GM23338 (cell line): ENCODE measurements at regions not wholly inside any gene's neighbourhood (a gene's known extent, or its start where the extent isn't known, plus 50 kb on each side); places are given as distances from the start of the nearest gene placed in this dataset.

Source experiments
- ATAC-seq: fragments of 200-7000 bp; cut with Tn5 transposase; 3 replicates; pipeline ENCODE4 v1.9.1; 2020
- DNase-seq: peaks from one replicate; pipeline ENCODE4 v3.0.0-alpha.2; 2015; ENCODE audit warnings: low spot score
- H2AFZ ChIP-seq: fragments of 200-600 bp; sonication (generic); 2 replicates; pipeline ENCODE4 v1.8.0; 2016; ENCODE audit warnings: antibody characterized with exemption, mild to moderate bottlenecking, moderate library complexity
- H3F3A ChIP-seq: fragments of 200-600 bp; sonication (generic); replicated peaks from 2 replicates; pipeline ENCODE4 v1.8.0; 2017; ENCODE audit warnings: antibody characterized with exemption, mixed run types, low read depth
- H3K27ac ChIP-seq: fragments of 200-600 bp; sonication (generic); 2 replicates; pipeline ENCODE4 v1.6.1; 2016; ENCODE audit warnings: low read depth
- H3K27me3 ChIP-seq: fragments of 200-600 bp; sonication (generic); 2 replicates; pipeline ENCODE4 v1.8.0; 2016; ENCODE audit warnings: mild to moderate bottlenecking, mixed run types, moderate library complexity; ENCODE audit not compliant: insufficient read depth
- H3K36me3 ChIP-seq: fragments of 200-600 bp; sonication (generic); 2 replicates; pipeline ENCODE4 v1.8.0; 2016; ENCODE audit warnings: mild to moderate bottlenecking; ENCODE audit not compliant: insufficient read depth
- H3K4me1 ChIP-seq: fragments of 200-600 bp; sonication (generic); 2 replicates; pipeline ENCODE4 v1.8.0; 2016; ENCODE audit warnings: mild to moderate bottlenecking, moderate library complexity; ENCODE audit not compliant: insufficient read depth
- H3K4me2 ChIP-seq: fragments of 200-600 bp; sonication (generic); 2 replicates; pipeline ENCODE4 v1.7.1; 2017; ENCODE audit warnings: mixed run types
- H3K4me3 ChIP-seq: fragments of 200-600 bp; sonication (generic); 2 replicates; pipeline ENCODE4 v1.6.1; 2016; ENCODE audit warnings: mixed run types
- H3K79me2 ChIP-seq: fragments of 200-600 bp; sonication (generic); replicated peaks from 2 replicates; pipeline ENCODE4 v1.8.0; 2017; ENCODE audit warnings: mild to moderate bottlenecking; ENCODE audit not compliant: insufficient read depth
- H3K9me2 ChIP-seq: fragments of 200-600 bp; sonication (generic); 2 replicates; pipeline ENCODE4 v1.8.0; 2017; ENCODE audit not compliant: insufficient read depth
- H4K20me1 ChIP-seq: fragments of 200-600 bp; sonication (generic); replicated peaks from 2 replicates; pipeline ENCODE4 v1.8.0; 2017; ENCODE audit warnings: mild to moderate bottlenecking; ENCODE audit not compliant: insufficient read depth
- H3K27ac Mint-ChIP-seq: 2 replicates; pipeline ENCODE4 v1.8.0; 2020; ENCODE audit warnings: inconsistent platforms, mild to moderate bottlenecking, moderate library complexity, mixed read lengths
- H3K27me3 Mint-ChIP-seq: 3 replicates; pipeline ENCODE4 v1.8.0; 2022; ENCODE audit warnings: low read depth, mild to moderate bottlenecking, moderate library complexity, mixed read lengths, inconsistent platforms; ENCODE audit not compliant: insufficient read depth, poor library complexity
- H3K36me3 Mint-ChIP-seq: 3 replicates; pipeline ENCODE4 v1.8.0; 2021; ENCODE audit warnings: low read depth, mild to moderate bottlenecking, inconsistent platforms, moderate library complexity, mixed read lengths
- H3K4me1 Mint-ChIP-seq: 3 replicates; pipeline ENCODE4 v1.8.0; 2020; ENCODE audit warnings: mild to moderate bottlenecking, inconsistent platforms, mixed read lengths
- H3K4me3 Mint-ChIP-seq: 3 replicates; pipeline ENCODE4 v1.8.0; 2021; ENCODE audit warnings: moderate library complexity, mild to moderate bottlenecking, inconsistent platforms, mixed read lengths
- H3K9me3 Mint-ChIP-seq: 3 replicates; pipeline ENCODE4 v1.8.0; 2020; ENCODE audit warnings: moderate library complexity, mild to moderate bottlenecking, inconsistent platforms, mixed read lengths
- CREB1 ChIP-seq: fragments of 250-450 bp; sonication (Bioruptor Pico); IDR thresholded peaks from 2 replicates; pipeline ENCODE4 v1.5.0; 2020; ENCODE audit warnings: low read depth, mild to moderate bottlenecking, moderate library complexity
- CTCF ChIP-seq, 2 experiments: fragments of 200-600 bp in 1 of 2; sonication (generic) in 1 of 2; conservative IDR thresholded peaks; 2 replicates each; pipeline versions ENCODE4 v1.5.1 to v1.6.1; 2016 to 2017; ENCODE audit warnings: antibody characterized with exemption in 2 of 2, low read depth in 2 of 2, mild to moderate bottlenecking in 2 of 2, moderate library complexity in 1 of 2
- EZH2 ChIP-seq: fragments of 200-600 bp; sonication (generic); IDR thresholded peaks from one replicate; pipeline ENCODE4 v1.8.0; 2017; ENCODE audit warnings: antibody characterized with exemption, mild to moderate bottlenecking, low read depth; ENCODE audit not compliant: unreplicated experiment
- EZH2phosphoT487 ChIP-seq: fragments of 200-600 bp; sonication (generic); IDR thresholded peaks from one replicate; pipeline ENCODE4 v1.8.1; 2018; ENCODE audit warnings: antibody characterized with exemption; ENCODE audit not compliant: unreplicated experiment
- JUNB ChIP-seq: IDR thresholded peaks from one replicate; pipeline ENCODE4 v1.6.1; 2016; ENCODE audit warnings: antibody characterized with exemption; ENCODE audit not compliant: unreplicated experiment
- NANOG ChIP-seq: IDR thresholded peaks from 2 replicates; pipeline ENCODE4 v1.6.1; 2016; ENCODE audit warnings: antibody characterized with exemption, borderline replicate concordance
- POLR2AphosphoS5 ChIP-seq: IDR thresholded peaks from 2 replicates; pipeline ENCODE4 v1.6.1; 2016; ENCODE audit warnings: antibody characterized with exemption, low read depth
- ZNF114 ChIP-seq: fragments of 250-450 bp; sonication (Bioruptor Pico); IDR thresholded peaks from 2 replicates; pipeline ENCODE4 v1.5.0; 2020; ENCODE audit warnings: mild to moderate bottlenecking, moderate library complexity
- ZNF331 ChIP-seq: fragments of 250-450 bp; sonication (Bioruptor Pico); IDR thresholded peaks from 2 replicates; pipeline ENCODE4 v1.5.0; 2020; ENCODE audit warnings: low read depth, mild to moderate bottlenecking, moderate library complexity
- TF ChIP-seq, protein P1 (sequence below): fragments of 250-450 bp; sonication (Bioruptor Pico); IDR thresholded peaks from 2 replicates; pipeline ENCODE4 v1.5.0; 2020; ENCODE audit warnings: mild to moderate bottlenecking, moderate library complexity
- TF ChIP-seq, protein P2 (sequence below): IDR thresholded peaks from 2 replicates; pipeline ENCODE4 v1.6.1; 2016; ENCODE audit warnings: antibody characterized with exemption

DNA sequence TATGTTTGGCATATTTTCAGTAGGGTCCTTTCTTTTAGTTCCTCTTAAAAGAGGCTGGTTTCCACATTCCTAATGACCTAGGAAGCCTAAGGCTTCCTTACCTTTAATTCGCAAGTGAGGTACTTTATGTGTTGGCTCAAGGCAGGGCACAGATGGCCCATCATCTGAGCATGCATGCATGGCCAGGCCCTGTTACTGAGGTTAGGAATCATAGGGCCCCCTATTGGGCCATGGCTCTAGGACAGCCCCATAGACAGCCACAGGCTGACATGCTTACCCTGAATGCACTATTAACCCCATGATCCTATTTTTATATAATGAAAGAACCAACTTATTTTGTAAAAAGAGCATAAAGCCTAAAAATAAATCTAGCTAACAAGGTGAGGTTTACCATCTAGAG lies 271.4 kb downstream of the ELAVL2 start:
- Histone ChIP-seq H3K79me2 (no peaks in the 10 kb centered on the region), H3K36me3 (no peaks in the 10 kb centered on the region; the same call in 1 of the 2 replicates), H3K27ac (no peak overlapping the region), H3K27me3 (no peaks in the 10 kb centered on the region), H4K20me1 (no peaks in the 10 kb centered on the region), H3F3A (no peaks in the 10 kb centered on the region), H3K4me3 (no peak overlapping the region), H3K4me2 (no peak overlapping the region), H3K9me2 (0 out of 2 replicates have a peak, but pooled peaks cover 3% of the 10 kb centered on the region), H3K4me1 (peaks cover 15% of the 10 kb centered on the region), H2AFZ (no peak overlapping the region)
- DNase-seq: no peak
- H3K27ac Mint-ChIP-seq: no peak overlapping the region
- no peaks in the 10 kb centered on the region for H3K9me3 Mint-ChIP-seq
- no peaks in the 10 kb centered on the region for H3K36me3 Mint-ChIP-seq
- peaks cover 18% of the 10 kb centered on the region for H3K4me1 Mint-ChIP-seq
- H3K27me3 Mint-ChIP-seq: peaks cover 4% of the 10 kb centered on the region
- TF ChIP-seq CTCF (conservative IDR thresholded peaks at IDR 0.05; ENCODE audit: low read depth in 2 of 2) (peak in 1 of 2 experiments; percentile 25; a peak in 2 of 4 replicates), POLR2AphosphoS5 (no peak)
- no peak; the same call in 2 of the 3 replicates for ATAC-seq
- H3K4me3 Mint-ChIP-seq: no peak overlapping the region

DNA sequence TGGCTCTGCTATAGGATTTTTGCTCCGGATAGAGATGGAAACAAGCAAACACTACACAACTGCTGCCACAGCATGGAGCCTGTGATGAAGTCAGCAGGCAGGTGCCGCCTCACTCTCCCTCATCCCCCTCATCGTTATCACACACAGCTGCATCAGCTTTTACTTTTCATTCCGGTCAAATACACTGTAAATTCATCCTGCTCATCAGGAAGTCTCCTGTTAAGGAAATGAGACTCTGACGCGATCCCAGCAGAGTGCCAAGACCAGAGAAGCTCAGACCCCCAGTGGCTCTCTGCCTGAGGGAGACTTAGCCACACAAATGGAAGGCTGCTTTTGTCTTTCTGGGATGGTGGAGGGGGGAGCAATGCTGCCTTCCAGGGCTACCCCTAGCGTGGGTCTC lies 270.2 kb downstream of the ELAVL2 start:
- H3K27me3 ChIP-seq: no peaks in the 10 kb centered on the region
- H3K27ac Mint-ChIP-seq: no peak overlapping the region
- ATAC-seq (peak; percentile 85), DNase-seq (peak; percentile 17)
- no peaks in the 10 kb centered on the region for H3K9me3 Mint-ChIP-seq
- H3K4me1 ChIP-seq: peaks cover 15% of the 10 kb centered on the region
- H3K27me3 Mint-ChIP-seq: peaks cover 4% of the 10 kb centered on the region
- H3K79me2 ChIP-seq: no peaks in the 10 kb centered on the region
- TF ChIP-seq CREB1 (CRISPR knock-in tag): no peak
- TF ChIP-seq EZH2phosphoT487: no peak
- TF ChIP-seq, protein P1, sequence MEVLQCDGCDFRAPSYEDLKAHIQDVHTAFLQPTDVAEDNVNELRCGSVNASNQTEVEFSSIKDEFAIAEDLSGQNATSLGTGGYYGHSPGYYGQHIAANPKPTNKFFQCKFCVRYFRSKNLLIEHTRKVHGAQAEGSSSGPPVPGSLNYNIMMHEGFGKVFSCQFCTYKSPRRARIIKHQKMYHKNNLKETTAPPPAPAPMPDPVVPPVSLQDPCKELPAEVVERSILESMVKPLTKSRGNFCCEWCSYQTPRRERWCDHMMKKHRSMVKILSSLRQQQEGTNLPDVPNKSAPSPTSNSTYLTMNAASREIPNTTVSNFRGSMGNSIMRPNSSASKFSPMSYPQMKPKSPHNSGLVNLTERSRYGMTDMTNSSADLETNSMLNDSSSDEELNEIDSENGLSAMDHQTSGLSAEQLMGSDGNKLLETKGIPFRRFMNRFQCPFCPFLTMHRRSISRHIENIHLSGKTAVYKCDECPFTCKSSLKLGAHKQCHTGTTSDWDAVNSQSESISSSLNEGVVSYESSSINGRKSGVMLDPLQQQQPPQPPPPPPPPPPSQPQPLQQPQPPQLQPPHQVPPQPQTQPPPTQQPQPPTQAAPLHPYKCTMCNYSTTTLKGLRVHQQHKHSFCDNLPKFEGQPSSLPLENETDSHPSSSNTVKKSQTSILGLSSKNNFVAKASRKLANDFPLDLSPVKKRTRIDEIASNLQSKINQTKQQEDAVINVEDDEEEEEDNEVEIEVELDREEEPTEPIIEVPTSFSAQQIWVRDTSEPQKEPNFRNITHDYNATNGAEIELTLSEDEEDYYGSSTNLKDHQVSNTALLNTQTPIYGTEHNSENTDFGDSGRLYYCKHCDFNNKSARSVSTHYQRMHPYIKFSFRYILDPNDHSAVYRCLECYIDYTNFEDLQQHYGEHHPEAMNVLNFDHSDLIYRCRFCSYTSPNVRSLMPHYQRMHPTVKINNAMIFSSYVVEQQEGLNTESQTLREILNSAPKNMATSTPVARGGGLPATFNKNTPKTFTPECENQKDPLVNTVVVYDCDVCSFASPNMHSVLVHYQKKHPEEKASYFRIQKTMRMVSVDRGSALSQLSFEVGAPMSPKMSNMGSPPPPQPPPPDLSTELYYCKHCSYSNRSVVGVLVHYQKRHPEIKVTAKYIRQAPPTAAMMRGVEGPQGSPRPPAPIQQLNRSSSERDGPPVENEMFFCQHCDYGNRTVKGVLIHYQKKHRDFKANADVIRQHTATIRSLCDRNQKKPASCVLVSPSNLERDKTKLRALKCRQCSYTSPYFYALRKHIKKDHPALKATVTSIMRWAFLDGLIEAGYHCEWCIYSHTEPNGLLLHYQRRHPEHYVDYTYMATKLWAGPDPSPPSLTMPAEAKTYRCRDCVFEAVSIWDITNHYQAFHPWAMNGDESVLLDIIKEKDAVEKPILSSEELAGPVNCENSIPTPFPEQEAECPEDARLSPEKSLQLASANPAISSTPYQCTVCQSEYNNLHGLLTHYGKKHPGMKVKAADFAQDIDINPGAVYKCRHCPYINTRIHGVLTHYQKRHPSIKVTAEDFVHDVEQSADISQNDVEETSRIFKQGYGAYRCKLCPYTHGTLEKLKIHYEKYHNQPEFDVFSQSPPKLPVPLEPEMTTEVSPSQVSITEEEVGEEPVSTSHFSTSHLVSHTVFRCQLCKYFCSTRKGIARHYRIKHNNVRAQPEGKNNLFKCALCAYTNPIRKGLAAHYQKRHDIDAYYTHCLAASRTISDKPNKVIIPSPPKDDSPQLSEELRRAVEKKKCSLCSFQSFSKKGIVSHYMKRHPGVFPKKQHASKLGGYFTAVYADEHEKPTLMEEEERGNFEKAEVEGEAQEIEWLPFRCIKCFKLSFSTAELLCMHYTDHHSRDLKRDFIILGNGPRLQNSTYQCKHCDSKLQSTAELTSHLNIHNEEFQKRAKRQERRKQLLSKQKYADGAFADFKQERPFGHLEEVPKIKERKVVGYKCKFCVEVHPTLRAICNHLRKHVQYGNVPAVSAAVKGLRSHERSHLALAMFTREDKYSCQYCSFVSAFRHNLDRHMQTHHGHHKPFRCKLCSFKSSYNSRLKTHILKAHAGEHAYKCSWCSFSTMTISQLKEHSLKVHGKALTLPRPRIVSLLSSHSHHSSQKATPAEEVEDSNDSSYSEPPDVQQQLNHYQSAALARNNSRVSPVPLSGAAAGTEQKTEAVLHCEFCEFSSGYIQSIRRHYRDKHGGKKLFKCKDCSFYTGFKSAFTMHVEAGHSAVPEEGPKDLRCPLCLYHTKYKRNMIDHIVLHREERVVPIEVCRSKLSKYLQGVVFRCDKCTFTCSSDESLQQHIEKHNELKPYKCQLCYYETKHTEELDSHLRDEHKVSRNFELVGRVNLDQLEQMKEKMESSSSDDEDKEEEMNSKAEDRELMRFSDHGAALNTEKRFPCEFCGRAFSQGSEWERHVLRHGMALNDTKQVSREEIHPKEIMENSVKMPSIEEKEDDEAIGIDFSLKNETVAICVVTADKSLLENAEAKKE: no peak
- no peak for TF ChIP-seq EZH2
- no peak for TF ChIP-seq ZNF331
- no peak for TF ChIP-seq ZNF114 (CRISPR knock-in tag)
- no peak for TF ChIP-seq NANOG
- no peak for TF ChIP-seq CTCF (conservative IDR thresholded peaks at IDR 0.05; ENCODE audit: low read depth in 2 of 2)
- no peak for TF ChIP-seq JUNB
- TF ChIP-seq, protein P2, sequence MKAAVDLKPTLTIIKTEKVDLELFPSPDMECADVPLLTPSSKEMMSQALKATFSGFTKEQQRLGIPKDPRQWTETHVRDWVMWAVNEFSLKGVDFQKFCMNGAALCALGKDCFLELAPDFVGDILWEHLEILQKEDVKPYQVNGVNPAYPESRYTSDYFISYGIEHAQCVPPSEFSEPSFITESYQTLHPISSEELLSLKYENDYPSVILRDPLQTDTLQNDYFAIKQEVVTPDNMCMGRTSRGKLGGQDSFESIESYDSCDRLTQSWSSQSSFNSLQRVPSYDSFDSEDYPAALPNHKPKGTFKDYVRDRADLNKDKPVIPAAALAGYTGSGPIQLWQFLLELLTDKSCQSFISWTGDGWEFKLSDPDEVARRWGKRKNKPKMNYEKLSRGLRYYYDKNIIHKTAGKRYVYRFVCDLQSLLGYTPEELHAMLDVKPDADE: no peak
- no peak overlapping the region for H3K27ac ChIP-seq
- 0 out of 3 replicates have a peak overlapping the region, but pooled peaks have one; percentile 3 for H3K4me3 Mint-ChIP-seq
- no peaks in the 10 kb centered on the region for H4K20me1 ChIP-seq
- peak overlapping the region; percentile 88 for H2AFZ ChIP-seq
- peak overlapping the region; percentile 59 for H3K4me2 ChIP-seq
- H3K36me3 Mint-ChIP-seq: no peaks in the 10 kb centered on the region
- H3K9me2 ChIP-seq: 0 out of 2 replicates have a peak, but pooled peaks cover 3% of the 10 kb centered on the region
- H3K4me1 Mint-ChIP-seq: peaks cover 18% of the 10 kb centered on the region
- H3F3A ChIP-seq: no peaks in the 10 kb centered on the region
- 0 out of 2 replicates have a peak overlapping the region, but pooled peaks have one; percentile 22 for H3K4me3 ChIP-seq
- no peaks in the 10 kb centered on the region; the same call in 1 of the 2 replicates for H3K36me3 ChIP-seq
